H1 (cell line): ENCODE measurements at regions not wholly inside any gene's neighbourhood (a gene's known extent, or its start where the extent isn't known, plus 50 kb on each side); places are given as distances from the start of the nearest gene placed in this dataset.

Source experiments
- CHD7 ChIP-seq: fragments of 300-600 bp; sonication (generic); IDR thresholded peaks from 2 replicates; pipeline ENCODE4 v1.7.1; 2012; ENCODE audit warnings: low read length, moderate library complexity, mild to moderate bottlenecking, inconsistent platforms; ENCODE audit not compliant: insufficient replicate concordance
- SP1 ChIP-seq: IDR thresholded peaks from 2 replicates; pipeline ENCODE4 v1.6.1; 2011; ENCODE audit warnings: low read depth, low read length
- SP2 ChIP-seq: IDR thresholded peaks from 2 replicates; pipeline ENCODE4 v1.6.1; 2012; ENCODE audit warnings: mild to moderate bottlenecking, low read length, inconsistent platforms

GRCh38 chr20:63090052-63090451 is 83.3 kb upstream of the BHLHE23 start (continued):
- TF ChIP-seq CHD7 = no peak
- no peak for TF ChIP-seq SP2
- TF ChIP-seq SP1 = no peak
